ENCODE measurements at regions not wholly inside any gene's neighbourhood (a gene's known extent, or its start where the extent isn't known, plus 50 kb on each side); places are given as distances from the start of the nearest gene placed in this dataset.
A peak's percentile ranks its signal among the peaks of the same experiment; 100 is the strongest.

DNA sequence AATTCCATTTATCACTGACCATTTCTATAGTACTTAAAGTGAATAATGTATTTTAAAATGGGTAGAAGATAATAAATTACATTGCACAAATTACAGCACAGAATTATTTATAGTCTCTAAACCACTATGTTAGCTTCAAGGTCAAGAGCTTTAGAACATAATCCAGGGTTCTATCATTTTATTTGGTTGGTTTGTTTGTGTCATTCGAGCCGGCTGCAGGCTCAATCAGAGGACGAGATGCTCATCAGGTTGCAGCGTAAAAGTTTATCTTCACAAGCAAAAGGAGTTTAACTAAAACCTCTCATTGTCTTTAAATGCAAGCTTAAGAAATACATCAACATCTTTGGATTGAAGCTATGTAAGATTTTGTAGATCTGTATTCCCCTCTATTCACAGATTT lies 523.8 kb downstream of the EFNA5 start:
- DNase-seq (ENCODE audit: low read depth): no peak

DNA sequence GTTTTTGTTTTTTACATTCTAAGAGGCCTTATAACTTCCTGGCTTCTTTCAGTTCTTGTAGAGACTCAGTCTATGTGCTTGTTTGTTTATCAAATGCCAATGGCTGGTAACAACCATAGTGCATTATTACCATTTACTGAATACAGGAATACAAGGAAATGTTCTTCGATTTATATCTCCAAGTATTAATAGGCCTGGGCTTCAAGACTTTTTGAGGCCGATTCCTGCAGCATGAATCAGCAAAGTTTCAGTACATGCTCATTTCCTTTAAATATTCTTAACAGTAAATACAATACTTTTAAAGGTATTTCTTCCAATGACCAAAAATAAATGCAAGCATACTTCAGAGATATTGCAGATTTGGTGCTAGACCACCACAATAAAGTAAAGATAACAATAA lies 535.3 kb downstream of the EFNA5 start:
- DNase-seq (ENCODE audit: low read depth): peak; percentile 14

DNA sequence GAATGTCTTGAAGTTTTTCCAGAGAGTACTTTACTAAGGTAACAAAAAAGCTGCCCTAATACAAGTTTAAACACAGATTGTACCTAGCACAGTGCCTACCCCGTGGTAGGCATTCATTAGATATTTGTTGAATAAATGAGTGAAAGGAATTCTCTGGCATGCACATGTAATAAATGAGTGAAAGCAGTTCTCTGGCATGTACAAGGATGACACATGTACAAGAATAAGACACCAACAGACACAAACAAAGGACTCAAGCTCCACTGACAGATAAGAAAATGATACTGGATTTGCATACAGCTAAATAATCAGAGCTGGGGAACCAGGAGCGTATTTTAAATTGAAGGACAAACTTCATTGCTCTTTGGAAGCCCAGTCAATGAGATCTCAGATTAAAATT lies 535.8 kb downstream of the EFNA5 start:
- DNase-seq (ENCODE audit: low read depth): no peak

DNA sequence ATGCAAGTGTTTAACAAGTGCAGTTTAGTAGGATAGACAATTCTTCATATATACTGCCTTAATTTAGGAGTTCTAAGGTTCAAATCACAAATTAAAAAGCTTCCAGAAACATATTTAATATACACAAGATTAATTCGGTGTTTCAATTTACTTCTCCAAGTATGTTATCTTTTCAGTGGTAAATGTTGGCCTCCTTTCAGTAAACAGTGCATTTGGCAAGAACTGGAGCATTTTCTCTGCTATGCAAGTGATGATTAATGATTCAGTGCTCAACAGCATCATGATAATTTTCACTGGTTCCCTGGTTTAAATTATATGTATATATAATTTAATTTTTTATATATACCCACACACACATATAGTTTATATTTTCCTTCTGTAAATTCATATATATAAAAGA lies 541.7 kb downstream of the EFNA5 start:
- DNase-seq (ENCODE audit: low read depth): no peak

DNA sequence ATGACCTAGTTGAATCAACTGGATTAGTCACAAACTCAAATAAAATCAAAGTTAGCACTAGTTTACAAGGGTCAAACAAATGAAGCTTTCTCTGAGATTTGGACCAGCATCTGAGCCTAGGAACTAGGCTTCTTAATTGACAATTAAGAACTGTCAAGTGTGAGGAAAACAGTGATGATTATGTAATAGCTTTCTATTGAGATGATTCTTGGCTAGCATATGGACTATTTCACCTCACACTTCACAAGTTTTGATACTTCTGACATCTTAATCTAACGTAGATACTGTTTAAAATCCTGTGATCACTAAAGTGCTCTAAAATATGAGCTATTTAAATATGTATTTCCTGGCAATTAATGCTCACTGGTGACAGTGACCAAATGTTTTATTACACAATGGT lies 542.9 kb downstream of the EFNA5 start:
- DNase-seq (ENCODE audit: low read depth): no peak

DNA sequence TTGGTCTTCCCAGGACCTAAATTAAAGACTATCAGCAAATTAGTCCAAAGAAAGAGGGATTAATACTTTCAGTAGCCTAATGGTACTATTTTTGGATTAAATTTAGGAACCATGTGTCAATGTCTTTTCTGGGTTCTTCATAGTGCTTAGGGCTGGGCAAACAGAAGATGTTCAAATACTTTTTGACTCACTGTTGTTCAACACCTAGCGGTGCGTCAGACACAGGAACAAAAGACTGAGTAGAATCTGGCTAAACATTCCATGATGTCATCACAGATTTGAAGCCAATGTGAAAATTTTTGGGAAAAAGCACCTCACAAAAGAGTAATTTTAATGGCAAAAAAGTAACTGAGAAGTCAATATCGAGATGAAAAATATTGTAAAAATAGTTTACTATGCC lies 544.4 kb downstream of the EFNA5 start:
- no peak for DNase-seq (ENCODE audit: low read depth)

DNA sequence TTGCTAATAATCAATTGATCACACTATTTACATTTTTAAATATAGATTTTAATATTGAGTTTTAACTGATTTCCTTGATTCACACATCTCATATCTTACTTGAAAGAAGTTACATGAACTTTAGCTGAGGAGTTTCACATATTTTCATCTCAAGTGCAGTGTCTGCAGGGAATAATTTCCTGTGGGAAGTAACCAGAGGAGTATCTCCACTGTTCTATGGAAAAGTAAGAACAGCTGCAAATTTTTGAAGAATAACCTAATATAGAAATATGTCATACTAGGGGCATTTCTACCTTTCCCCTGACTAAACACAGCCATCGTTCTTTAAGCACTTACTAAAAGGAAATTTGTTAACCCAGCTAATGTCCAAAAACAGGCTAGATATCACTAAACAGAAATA lies 546.4 kb downstream of the EFNA5 start:
- no peak for DNase-seq (ENCODE audit: low read depth)

DNA sequence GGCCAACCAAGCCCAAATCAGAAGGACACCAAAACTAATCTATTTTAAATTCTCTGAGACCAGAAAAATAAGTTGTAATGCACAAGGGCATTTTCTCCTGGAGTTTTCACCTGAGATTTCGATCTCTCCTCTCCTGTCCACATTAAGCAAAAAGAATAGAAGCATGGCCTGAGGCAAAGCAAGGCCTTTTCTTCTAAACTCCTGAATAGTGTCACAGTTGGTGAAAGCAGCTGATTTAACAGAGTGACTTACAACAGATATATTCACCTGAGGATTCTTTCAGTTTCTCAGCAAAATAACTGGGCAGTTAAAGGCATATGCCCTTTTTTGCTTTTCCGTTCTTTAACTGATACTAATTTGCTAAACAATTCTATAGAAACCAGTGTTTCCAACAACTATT lies 547.7 kb downstream of the EFNA5 start:
- no peak for DNase-seq (ENCODE audit: low read depth)

DNA sequence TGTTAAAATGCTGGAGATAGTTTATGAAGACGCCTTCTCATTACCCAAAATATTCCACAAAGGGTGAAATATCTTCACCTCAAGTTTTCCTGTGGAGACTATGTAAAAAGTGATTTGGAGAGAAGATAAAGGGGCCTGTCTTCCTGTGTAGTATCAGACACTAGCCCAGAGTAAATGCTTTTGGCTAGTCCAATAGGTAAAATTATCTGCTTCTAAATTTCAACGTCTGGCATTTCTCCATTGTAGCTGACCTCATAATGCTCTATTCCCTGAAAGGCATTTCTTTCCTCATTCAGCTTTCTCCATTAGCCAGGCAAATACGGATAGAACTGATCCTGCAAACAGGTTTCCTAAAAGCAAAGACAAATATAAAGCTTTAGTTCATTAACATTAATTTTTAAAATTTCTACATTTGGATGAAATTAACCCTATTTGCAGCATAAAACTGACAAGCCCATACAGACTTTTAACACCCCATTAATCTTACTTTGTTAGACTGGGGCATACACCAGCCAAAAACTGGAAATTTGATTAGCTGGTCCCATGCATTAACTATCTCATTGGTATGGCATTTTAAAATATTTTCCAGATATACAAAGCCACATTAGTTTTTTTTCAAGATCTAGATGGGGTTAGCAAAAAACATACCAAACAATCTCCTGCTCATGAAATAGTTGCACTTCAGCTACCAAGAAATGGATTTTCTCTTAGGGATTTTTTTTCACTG lies 548.8 kb downstream of the EFNA5 start:
- DNase-seq (ENCODE audit: low read depth): no peak

DNA sequence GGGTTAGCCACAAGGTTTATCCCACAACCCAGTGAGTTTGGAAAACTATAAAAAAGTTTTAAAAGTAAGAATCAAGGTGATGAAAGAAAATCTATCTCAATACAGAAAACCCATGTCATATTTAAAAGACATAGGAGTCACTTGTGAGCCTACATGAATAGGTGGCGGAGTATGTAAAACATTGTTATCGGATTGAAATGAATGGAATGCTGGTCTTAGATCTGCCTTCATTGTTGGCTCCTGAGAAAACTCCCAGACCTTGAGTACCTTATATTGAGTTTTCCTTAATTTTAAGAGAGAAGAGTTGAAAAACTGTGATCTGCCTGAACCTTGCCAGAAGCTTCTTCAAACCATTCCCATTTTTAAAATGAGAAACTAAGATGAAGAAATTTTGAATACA lies 551.1 kb downstream of the EFNA5 start:
- DNase-seq (ENCODE audit: low read depth): no peak

DNA sequence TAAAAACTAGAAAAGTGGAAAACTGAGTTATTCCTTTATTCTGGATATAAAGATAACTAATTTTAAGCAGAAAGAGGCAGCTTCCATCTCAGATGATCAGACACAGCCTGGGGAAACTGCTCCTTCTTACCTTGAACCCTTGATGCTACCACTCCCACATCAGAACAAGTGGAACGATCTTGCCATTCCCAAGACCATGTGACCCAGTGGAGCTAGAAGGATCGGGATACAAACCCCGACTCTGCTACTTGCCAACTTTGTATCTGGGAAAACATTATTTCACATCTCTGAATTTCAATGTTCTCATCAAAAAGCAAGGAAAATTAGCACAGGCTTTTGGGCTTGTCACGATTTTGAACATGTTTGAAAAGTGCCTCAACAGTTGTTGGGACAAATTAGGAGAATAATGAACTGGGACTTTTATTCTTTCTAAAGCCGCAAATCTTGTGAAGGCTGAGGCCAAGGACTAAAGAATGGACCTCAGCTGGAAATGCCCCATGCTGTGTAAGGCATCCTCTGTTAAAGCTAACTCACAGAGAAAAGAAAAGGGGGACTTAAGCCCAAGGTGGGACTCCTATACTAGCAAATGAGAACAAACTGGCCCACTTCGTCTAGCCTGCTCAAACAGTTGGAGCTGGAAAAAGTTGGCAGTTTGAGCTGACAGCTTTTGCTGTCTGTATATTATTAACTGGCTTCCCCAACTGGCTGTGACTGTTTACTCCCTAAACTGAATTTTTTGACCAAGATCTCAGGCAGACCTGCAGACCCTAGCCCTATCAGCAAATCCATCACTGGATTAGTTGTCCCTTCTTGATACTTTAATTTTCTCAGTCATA lies 552.3 kb downstream of the EFNA5 start:
- DNase-seq (ENCODE audit: low read depth): no peak

DNA sequence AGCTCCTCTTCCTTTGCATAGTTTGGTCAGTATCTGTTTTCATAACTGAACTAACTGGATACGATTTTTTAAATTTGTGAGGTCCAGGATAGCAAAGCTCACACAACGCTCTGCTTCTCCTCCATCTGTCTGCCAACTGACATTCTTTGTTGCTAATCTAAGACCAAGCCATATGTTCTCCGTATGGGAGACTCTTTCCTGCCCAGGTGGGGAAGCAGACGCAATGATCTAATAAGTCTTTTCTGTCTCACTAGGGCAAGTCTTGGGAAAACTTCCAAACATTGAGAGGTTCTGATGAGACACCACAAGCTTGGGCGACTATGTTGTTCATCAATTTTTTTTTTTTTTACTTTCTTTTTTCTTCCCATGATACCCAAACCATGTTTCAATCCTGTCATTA lies 558.5 kb downstream of the EFNA5 start:
- no peak for DNase-seq (ENCODE audit: low read depth)

DNA sequence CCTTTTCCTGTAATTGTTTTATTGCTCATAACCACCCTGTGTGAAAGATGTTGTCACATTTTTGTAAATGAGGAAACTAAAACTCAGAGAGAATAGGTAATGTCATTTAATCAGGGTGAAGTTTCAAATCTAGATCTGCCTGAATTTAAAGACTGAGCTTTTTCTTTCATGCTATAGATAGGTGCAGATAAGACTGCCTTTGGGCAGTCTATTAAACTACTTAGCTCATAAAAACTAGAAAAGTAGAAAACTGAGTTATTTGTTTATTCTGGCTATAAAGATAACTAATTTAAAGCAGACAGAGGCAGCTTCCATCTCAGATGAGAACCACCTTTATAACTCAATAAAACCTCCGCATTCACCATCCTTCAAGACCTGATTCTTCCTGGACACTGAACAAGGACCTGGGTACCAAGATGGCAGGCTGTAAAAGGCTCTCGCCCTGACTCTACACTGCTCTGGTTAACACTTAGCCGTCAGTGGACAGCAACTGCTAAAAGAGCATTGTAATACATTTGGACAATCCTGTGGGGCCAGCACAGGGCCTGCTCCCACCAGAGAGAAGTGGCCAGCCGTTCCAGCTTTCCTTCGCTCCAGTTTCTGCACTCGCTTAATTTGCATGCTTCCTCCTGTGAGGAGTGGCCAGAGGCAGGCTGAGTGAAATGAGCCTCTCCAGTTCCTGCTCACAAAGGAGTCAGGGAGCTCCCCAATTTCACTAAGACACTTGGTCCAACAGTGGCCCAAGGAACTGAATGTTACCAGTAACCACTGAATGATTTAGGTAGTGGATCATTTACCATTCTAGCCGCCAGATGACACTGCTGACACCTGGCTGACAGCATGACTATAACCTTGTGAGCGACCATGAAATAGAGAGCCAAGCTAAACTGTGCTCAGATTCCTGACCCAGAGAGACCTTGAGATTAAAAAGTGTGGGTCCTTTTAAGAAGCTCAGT lies 566.4 kb downstream of the EFNA5 start:
- DNase-seq (ENCODE audit: low read depth): no peak

DNA sequence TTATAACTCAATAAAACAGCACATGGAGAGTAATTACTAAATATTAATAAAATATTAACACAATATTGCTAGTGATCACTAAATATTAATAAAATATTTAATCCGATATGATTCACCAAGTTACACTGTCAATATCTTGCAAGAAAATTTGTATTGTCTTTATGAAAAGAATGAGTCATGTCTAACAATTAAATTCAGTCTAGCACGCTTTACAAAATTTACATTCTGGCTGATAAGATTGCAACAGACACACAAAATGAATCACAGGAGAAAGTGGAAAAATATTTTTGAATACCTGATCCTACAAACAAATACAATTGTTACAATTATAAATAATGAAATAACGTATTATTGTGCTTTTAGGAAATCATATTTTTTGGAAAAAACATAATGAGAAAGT lies 567.2 kb downstream of the EFNA5 start:
- DNase-seq (ENCODE audit: low read depth): no peak

DNA sequence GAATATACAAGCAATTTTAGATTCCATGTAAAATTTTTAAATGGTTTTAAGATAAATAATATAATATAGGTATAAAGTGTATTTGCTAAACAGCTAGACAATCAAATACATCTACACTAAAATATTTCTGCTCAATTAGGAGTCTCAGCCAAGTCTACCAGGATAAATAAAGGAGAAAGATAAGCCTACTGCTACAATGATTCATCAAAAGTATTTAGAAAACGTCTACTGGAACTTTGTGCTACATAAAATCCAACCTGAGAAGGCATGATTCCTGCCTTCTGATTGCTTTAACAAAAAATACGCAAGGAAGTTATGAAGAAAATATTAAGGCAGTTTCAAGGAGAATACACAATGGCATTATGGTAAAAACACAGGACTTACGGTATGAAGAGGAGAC lies 570.6 kb downstream of the EFNA5 start:
- DNase-seq (ENCODE audit: low read depth): no peak

DNA sequence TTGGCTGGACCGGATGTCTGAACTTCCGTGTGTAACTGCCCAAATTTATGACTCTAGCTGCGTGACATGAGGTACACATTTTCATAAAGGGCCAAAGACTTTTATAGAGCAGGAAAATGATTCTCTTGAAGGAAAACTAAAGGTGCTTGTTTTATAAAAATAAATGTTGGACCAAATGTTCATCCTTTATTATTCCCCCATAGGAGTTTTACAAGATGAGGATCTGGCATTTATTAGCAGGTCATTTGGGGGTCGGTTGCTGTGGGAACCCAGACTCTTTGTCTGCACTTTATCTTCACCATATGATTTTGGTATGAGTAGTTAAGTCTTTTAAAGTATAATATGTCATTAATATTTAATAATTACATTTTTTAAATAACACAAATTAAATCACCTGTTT lies 571.2 kb downstream of the EFNA5 start:
- no peak for DNase-seq (ENCODE audit: low read depth)

DNA sequence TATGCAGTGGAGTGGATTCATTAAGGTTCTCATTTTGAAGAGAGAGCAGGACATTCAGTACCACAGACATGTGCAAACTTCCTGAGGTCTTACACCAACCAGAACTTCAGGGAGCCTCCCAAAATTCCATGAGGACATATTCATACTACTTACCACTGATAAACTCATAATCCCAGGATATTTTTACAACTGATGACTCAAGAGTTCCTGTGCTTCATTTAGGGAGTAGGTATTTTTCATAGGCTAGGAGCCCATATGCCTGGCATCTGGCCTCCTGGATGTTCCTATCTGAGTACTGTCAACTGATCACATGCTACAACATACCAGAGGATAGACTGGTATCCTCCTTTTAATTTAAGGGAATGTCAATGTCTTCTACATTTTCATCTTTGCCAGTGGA lies 578.0 kb downstream of the EFNA5 start:
- DNase-seq (ENCODE audit: low read depth): peak; percentile 40

DNA sequence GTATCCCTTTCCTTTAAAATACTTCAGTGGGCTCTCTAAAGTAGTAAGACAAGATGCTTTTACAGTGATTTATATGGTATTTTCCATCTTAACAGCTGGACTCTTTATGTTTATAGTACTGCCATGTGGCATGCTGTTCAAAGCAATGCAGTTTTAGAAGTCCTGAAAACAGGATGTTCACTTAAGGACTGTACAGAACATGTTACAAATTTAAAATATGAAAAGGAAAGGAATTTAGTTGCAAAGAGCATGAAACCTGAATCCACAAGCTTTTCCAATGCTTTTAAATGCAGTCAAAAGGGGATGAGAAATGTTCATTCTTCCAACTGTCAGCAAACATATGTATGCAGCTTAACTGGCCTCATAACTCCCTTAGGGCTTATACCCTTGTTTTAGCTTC lies 580.2 kb downstream of the EFNA5 start:
- DNase-seq (ENCODE audit: low read depth): no peak

DNA sequence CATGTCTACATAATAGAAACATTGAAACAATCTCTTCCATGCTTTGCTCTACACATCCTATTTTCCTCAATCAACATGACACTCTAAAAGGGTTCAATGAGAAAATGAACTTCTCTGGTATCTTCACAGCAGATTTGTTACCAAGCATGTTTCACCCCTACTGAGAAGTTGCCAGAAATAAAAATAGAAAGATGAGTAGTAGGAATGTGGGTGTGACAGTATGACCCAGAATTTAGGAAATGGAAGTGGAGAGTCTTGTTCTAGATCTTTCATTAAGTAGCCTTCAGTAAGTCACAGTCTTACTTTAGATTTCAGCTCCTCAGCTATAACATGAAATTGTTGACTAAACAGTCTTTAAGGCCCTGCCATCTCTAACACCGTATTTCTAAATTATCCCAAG lies 581.8 kb downstream of the EFNA5 start:
- DNase-seq (ENCODE audit: low read depth): no peak

DNA sequence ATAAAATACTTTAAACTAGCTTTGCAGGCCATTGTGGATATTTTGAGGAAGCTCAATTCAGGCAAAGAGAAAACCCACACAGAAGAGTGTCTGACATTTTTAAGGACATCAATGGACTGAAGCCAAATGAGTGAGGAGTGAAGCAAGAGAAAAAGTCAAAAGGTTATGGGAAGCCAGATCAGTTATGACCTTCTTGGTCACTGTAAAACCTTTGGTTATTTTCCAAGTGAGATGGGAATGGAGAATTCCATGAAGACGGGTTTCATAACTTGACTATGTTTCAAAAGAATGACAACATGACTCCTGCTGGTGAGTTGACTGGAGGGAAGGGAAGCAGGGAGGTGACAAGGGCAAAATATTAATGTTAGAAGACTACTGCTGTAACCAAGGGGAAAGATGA lies 585.2 kb downstream of the EFNA5 start:
- no peak for DNase-seq (ENCODE audit: low read depth)

DNA sequence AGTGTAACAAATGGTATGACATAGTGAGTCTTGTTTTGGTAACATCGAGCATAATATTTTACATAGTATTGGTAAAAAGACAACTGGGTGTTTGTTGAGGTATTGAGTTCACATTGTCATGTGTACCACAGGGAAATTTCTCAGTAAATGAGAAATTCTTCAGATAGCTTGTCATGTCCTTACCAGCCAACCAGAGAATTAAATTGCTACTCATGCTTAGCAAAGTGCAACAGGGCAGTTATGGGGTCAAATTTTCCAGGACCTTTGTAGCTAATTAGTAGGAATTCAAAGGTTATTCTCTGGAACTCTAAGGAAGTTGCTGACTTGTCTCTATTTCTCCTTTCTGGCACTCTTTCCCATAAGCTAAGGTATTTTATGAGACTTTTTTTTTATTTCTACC lies 595.7 kb downstream of the EFNA5 start:
- DNase-seq (ENCODE audit: low read depth): no peak

DNA sequence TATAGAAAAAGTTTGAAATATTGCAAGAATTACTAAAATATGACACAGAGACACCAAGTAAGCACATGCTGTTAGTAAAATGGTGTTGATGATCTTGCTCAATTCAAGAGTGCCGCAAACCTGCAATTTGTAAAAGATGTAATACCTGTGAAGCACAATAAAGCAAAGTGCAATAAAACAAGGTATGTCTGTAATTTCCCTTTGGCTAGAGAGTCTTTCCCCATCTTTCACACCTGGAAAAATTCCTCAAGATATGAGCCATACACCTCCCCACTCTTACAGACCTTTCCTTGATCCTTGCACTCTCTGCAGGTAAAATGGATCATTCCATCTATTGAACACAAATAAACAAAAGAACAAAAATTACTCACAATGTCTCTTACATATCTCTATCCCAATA lies 597.8 kb downstream of the EFNA5 start:
- no peak for DNase-seq (ENCODE audit: low read depth)

DNA sequence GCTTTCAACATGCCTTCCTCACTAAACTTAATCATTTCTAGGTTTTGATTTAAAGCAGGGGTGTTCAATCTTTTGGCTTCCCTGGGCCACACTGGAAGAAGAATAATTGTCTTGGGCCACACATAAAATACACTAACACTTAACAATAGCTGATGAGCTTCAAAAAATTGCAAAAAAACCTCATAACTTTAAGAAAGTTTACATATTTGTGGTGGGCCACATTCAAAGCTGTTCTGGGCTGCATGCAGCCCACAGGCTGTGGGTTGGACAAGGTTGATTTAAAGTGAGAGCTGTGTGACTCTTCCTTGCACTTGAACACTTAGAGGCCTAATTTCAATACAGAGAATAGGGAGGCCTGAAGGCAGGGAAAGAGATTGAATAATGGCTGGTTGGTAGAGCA lies 598.3 kb downstream of the EFNA5 start:
- no peak for DNase-seq (ENCODE audit: low read depth)
